NCI-H2196 (cell line): ENCODE measurements at regions not wholly inside any gene's neighbourhood (a gene's known extent, or its start where the extent isn't known, plus 50 kb on each side); places are given as distances from the start of the nearest gene placed in this dataset.

Source experiments
- DNase-seq: peaks from one replicate; lab custom pipeline; 2025; ENCODE audit not compliant: unreplicated experiment; lab: John Stamatoyannopoulos, UW

DNA sequence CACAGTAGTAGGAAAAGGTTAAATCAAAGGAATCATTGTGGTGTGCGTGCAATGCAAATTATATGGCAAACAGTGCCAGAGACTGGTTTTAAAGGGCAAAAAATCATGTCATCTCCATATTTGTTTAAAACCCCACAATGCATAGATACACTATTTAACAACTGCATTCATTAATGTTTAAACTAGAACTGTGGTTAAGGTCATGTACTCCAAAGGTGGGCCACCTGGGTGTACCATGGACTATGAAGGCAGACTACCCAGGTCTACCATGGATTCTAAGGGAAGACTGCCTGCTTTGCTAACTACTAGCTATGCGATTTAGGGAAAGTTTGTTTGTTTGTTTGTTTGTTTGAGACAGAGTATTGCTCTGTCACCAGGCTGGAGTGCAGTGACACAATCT lies 356.3 kb downstream of the ZEB2 start:
- DNase-seq, result no peak

DNA sequence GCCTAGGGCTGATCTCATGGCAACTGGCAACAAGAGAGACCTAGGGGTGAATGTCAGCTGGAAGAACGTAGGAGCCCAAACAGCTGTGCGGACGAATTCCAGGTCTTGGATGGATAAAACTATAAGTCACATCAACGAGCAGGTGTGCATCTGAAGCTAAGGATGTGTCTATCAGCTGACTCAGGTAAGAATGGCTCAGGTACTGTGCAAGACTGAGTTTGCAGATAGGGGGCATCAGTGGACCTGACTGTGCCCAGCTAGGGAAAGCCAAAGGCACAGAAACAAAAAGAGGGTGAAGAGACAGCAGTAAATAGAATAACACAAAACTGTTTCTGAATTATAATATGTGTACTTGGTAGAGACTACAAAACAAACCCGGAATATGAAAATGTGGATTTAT lies 357.3 kb downstream of the ZEB2 start:
- DNase-seq, result no peak

DNA sequence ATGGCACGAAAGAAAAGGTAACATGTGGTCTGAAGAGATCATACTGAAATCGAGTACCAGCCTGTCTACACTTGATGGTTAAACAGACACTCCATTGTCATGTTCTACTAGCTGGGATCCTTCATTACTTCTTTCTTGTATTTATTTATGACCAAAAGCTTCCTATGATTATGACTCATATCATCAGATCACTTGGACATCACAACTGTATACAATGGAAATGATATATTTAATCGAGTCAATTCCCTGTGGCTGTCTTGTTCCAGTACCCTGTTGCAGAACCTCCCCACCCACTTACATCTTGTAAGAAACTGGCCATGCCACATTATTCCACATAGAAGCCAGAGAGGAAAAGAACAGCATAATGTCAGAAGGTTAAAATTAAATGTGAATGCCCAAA lies 358.9 kb downstream of the ZEB2 start:
- no peak for DNase-seq

DNA sequence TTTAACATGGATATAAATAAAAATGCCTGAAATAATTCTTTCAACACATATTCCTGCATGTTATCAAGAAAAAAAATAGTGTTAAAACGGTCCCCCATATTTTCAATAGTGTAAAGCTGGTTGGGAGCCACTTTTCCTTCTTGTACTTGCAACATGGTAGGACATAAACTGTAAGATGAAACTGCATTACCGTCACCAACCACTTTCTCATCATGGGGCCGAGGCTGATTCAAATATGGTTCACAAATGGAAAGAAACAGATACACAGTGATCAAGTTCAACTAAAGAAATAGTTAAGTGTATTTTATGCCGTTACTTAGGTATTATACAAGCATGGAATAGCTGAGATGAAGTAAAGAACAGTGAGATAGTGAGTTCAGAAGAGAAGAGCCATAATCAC lies 360.7 kb downstream of the ZEB2 start:
- no peak for DNase-seq

DNA sequence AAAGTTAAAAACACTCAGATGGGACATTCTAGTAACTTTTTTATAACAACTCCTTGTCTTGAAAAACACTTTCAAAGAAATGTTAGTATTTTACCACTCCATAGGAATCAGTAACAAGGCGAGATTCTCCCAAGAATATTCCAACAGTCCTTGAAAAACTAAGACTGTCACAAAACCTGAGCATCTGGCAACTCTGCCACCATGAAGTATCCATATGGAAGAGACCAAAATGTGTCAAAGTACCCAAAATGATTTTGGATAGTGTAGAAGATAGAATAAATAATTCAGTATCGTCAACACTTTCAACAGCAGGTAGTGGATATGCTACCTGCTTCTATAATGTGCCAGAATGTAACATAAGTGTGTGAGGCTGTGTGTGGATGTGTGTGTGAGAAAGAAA lies 361.8 kb downstream of the ZEB2 start:
- no peak for DNase-seq

DNA sequence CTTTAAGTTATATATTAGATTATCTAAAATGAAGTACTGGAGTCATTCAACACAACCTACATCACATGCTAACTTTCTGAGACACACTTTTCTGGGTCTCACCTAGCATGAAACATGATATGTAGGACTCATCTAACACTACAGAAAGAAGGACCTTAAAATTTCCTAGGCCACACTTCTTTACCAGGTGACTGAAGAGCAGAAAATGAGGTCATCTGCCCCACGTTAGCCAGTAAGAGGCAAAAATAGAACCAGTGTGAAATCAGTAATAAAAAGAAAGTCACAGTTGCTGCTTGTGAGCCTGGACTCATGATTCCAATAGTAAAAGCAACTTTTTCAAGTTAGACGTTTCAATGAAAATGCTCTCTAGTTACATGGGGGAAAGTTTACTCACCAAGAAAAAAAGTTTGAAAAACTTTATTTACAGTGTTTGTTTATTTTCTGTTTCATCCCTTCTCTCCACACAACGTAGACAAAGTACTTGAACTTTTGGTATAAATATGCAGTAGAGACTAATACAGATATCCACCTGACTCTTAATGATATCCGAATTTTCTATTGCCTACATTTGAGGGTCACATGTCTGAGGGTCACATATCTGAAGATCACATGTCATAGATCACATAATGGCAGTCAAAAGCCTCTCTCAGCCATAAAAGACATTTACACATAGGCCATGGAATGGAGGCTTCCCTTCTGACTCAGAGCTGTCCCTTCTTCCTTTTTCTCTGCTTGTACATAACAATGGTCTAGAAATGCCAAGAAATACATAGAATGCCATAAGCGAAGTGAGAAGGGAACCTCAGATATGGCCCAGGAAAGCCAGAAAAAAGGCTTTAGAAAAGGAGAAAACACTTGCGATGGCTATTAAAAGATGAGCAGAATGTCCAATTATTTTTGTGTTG lies 362.9 kb downstream of the ZEB2 start:
- no peak for DNase-seq

DNA sequence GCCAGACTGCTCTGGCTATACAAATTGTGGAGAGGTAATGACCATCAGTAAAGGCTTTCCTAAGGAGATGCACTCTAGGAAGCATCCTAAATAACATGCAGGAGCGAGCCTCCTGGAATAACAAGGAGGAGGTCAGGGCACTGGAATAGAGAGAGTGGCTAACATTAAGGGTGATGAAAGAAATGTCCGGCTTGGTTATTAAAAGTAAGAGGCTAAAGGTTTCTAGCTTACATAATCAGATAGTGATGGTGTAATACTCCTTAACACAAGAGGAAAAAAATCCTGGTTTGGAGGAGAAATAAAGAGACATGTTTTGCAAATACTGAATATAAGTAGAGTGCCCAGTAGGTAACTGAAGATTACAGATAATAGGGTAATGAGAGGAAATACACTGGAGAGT lies 365.7 kb downstream of the ZEB2 start:
- DNase-seq, result no peak

DNA sequence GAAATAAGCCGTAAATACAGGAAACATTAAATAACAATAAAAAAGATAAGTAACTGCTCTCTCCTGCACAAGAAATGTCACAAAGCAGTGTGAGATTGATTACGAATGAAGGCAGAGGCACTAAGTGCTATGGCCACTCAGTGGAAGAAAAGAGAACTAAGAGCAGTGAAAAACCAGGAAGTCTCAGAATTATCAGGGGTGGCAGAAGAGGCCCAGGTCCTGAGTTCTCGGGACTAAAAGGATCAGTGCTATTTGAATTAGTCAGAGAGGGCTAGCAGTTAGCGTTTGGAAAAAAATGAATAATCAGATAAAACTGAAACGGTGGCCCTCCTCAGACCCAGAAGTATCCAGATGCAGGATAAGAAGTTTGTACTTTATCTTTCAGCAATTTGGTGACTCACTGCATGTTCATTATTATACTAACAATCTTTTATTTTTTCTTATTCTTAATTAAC lies 367.1 kb downstream of the ZEB2 start:
- DNase-seq, result no peak

DNA sequence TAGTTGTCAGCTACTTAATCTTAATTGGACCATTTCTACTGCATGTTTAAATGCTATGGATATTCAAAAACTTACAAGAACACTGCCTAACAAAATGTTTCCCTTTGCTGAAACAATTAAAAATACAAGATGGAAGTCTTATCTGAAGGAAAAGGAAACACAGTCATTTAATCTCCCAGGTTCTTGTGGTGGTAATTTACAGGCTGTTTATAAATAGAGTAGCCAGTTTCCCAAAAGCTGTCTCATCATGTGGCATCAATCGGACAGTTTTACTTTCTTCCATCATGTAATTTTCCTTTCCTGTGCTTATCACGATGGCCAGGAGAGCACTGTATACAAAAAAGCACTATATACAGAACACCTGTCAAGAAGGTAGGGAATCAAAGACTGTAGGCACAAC lies 368.1 kb downstream of the ZEB2 start:
- DNase-seq, result no peak

DNA sequence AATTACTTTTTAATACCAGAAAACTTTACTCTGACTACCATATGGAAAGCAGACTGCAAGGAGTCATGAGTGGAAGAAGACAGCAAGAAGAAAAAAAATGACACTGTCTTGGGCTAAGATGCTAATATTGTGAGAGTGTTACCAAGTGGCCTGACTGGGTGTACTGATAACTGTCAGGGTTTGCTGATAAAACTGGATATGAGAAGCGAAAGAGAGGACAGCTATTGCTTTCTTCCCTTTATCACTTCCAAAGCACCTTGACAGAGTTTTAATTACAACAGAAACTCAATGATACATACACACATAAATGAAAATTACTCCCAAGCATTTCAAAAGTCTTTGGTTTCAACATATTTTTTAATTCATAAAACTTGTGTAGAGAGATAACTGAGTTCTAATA lies 368.5 kb downstream of the ZEB2 start:
- no peak for DNase-seq

DNA sequence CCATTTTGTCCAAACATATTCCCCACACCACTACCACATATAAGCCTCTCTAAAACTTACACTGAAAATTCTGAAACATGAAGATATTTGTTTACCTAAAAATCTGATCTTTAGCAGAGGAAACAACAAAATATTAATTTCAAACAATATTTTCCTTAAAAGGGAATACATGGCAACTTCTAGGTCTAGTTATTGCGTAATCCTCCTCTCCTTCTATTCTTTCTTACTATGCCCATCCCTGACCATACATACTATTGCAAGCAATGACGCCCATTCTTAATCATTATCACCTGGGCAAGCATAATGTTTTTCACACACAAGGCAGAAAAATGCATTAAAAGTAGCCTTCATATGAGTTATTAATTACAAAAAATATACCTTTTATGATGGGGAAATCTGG lies 372.6 kb downstream of the ZEB2 start:
- no peak for DNase-seq

DNA sequence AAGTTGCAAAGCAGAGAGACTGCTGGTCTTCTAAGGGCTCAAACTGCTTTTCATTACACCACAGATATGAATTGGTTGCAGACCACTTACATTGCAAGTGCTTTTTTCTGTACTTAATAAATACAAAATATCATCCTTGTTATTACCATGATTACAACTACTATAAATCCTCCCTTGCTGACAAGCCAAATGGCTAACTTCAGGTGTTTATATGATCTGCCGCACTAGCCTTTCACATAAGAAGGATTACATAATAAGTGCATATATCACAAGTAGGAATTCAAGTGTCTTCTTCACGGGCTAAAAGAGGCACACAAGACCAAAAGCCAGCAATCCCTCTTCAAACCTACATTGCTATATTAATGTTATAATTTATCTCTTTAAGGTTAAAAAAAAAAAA lies 373.0 kb downstream of the ZEB2 start:
- no peak for DNase-seq

DNA sequence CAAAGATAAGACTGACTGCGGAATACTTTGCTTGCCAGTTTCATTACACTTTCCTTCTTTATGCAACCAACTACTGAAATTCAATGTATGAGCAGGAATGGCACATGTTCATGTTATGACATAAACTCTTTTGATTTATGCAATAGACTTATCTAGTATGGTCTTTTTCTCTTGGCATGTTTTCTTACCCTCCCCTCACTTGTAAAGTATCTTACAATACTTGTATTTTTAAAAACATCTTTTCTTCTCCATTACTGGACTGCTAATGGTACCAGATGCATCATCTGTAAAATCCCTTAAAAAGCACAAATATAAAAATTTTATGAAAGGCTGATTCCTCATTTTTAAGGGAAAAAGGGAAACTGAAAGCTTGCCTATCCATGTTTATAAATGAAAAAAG lies 373.8 kb downstream of the ZEB2 start:
- no peak for DNase-seq

DNA sequence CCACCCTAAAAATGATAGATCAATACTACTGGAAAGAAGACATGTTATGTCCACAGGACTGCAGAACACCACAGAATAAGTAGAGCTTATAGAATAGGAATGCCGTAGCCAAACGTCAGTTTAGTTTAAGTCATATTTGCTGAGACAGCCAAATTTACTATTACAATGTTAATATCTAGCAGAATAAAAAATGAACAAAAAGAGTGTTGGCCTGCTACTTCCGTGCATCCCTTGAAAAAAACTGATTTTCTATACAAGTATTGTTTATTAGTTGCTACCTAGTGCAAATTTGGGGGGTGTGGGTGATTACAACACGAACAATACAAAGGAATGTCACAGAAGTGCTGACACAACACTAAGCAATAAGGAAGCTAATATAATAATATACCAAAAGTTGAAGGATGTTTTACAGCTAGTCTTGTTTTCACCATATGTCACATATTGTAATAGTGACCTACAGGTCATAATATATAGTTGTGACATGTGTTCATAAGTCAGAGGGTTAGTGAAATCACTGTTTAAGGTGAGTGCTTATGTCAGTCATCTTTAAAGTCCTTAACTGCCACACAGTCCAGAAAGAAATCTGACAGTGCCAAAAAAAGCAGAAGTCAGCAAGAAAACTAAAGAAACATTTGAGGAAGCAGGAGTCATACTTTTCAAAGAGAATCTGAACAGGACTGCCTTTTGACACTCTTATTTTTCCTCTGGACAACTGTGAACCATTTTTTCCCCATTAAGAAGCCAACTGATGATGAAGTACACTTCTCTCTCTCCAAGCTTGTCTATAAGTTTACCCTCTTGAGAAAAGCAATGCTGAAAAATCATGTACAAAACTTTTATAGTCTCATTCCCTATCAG lies 376.4 kb downstream of the ZEB2 start:
- no peak for DNase-seq

DNA sequence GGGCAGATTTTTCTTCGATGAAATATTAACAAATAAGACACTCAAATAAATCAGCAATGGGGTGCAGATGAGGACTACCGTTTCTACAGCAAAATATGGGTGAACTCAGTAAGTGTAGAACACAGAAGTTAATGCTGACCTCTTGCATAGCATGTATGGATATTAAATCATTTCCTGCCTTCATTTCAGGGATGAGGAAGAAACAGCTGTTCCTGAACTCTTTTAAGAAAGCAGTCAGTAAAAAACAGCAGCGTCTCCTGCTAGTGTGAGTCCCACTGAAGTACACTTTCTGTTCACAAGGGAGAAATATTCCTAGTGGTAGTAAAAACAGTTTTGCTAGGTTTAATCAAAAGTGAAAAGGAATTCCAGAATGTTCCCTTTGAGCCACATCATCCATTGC lies 379.0 kb downstream of the ZEB2 start:
- DNase-seq, result no peak

DNA sequence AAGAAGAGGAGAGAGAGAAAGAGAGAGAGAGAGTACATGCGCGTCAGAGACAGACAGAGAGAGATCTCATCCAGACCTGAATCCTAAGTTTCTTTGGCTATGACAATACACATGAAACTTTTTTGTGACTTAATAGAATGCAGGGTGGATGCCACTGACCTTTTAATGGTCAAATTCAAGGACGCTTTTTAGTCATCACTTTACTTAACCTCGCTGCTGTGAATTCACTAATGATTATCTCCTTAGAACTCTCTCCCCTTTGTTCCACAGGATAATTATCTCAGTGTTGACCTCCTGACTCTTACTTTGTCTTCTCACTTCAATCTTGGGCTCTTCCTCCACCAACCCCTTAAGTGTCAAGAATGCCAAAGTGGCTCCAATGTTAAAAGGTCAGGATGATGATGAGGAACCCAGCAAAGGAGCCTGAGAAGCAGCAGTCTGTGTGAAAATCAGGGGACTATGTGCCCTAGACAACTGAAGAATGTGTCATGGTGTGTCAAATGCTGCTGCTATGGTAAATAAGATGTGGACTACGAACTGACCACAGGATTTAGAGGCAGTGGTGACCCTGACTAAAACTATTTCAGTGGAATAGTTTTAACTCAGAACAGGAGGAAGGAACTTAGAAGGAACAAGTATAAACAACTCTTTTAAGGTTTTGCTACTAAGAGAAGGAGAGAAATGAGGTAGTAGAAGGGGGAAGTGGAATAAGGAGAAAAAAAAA lies 382.1 kb downstream of the ZEB2 start:
- DNase-seq, result no peak

DNA sequence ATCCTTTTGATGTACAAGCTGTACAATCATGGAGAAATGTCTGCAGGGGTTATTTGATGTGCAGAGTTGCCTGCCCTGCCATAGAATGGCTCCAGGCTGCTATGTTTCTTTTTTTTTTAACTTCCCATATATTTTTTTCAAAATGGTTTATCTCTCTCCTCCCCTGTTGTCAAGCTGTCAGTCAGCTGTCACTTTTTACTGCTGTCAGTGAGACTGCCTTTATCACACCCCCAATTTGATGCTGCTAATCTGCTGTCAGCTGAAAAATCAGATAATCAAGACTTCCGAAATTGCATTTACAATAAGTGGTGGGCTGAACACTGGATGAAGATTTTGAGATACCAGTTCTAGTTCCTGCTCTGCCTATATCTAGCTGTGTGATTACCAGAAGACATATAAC lies 382.6 kb downstream of the ZEB2 start:
- no peak for DNase-seq

DNA sequence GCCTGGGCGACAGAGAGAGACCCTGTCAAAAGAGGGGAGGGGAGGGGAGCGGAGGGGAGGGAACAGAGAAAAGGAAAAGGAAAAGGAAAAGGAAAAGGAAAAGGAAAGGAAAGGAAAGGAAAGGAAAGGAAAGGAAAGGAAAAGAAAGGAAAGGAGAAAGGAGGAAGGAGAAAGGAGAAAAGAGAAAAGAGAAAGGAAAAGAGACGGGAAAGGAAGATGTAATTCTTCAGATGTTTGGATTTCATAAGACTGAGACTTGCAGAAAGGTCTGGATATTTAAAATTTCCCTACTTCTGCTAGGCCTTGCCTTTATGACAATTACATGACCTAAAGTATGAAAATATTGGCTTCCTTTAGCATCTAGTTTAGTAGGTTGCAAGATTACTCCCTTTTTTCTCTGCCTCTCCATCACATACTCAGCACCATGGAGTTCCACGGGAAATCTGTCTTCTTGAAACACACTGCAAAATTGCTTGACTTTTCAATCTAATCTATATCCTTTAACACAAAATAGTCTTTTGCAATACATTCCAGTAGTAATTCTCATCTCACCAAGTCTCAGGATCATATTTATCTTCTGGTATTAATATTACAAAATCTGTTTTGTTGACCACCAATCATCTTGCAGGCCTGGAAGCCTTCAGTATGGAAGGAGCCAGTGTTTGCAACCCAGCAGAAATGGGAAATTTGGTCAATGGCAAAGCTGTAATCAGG lies 383.5 kb downstream of the ZEB2 start:
- DNase-seq, result no peak

DNA sequence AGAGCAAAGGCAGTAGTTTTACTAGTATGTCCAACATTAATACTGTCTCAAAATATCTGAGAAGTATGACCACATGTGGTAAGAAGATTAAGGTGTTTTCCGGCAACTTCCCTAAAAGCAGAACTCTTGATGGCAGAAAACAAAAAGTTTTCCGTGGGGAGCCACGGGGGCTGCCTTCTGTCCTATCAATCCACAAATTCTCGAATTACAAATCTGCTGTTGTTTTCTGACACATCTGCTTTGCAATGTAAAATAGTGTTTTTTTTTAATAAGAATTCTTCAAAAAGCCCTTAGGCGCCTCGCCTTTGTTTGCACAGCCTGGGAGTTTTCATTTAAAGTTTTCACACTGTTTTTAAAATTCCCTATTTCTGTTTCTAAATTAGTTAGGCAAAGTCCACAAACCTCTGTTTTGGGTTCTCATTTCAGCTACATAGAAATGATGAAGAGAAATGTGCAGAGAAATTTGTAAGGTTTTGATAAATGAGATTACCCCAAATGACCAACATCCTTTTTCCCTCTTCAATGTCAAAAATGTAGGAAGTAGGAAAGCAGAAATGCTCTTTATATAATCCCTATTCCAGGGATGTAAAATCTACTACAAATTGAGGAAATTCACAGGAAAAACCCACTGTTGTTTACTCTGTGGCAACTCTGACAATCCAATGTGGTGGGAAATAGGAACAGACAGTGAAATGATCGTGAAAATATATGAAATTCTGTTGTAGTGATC lies 385.8 kb downstream of the ZEB2 start:
- no peak for DNase-seq

DNA sequence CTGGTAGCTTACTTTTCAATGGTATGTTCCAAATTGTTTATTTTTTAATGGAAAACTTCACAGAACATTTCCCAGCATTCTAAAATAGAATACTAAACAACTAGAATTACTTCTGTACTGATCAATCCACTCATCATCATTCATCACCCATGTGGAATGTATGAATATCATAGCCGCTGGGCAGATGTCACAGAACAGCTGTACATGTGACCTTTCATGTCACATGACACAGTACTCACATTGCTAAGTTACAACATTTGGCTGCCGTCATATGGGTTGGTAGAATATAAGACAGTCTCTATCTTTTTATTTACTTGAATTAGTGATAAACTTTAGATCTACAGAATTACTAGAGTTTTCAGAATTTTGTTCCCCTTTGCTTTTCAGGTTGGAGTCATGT lies 387.6 kb downstream of the ZEB2 start:
- no peak for DNase-seq
